Breast epithelium (tissue), 3 donors: ENCODE measurements at regions not wholly inside any gene's neighbourhood (a gene's known extent, or its start where the extent isn't known, plus 50 kb on each side); places are given as distances from the start of the nearest gene placed in this dataset.

ENCODE experiments used
- CTCF ChIP-seq, 3 donors: fragments of 450-650 bp; IDR thresholded peaks; one replicate each; pipeline ENCODE4 v1.5.1; 2016 to 2017; ENCODE audit warnings: antibody characterized with exemption in 3 of 3, mild to moderate bottlenecking in 3 of 3, moderate library complexity in 3 of 3
- POLR2A ChIP-seq: fragments of 450-650 bp; IDR thresholded peaks from one replicate; pipeline ENCODE4 v1.6.1; 2016; ENCODE audit warnings: antibody characterized with exemption, mild to moderate bottlenecking, moderate library complexity

- TF ChIP-seq CTCF (IDR thresholded peaks at IDR 0.05) (no peak), POLR2A (no peak)
Observed at GRCh38 chr1:193356249-193356648, 169.8 kb upstream of the B3GALT2 start.
